ENCODE measurements at regions not wholly inside any gene's neighbourhood (a gene's known extent, or its start where the extent isn't known, plus 50 kb on each side); places are given as distances from the start of the nearest gene placed in this dataset.

- Histone ChIP-seq H3K79me2 (ENCODE audit: low read length) (no peaks in the 10 kb centered on the region), H3K36me3 (ENCODE audit: low read depth, low read length) (no peaks in the 10 kb centered on the region), H3K9me2 (replicated peaks; ENCODE audit: low read length) (no peaks in the 10 kb centered on the region), H3K4me3 (ENCODE audit: low read length) (no peak overlapping the region), H3K9ac (ENCODE audit: low read length) (no peak overlapping the region), H3F3A (ENCODE audit: low read length, unreplicated experiment) (no peaks in the 10 kb centered on the region), H3K4me1 (ENCODE audit: insufficient read depth, low read length) (no peaks in the 10 kb centered on the region), H3K4me2 (ENCODE audit: low read length) (no peak overlapping the region), H4K20me1 (ENCODE audit: low read length) (no peaks in the 10 kb centered on the region), H3K27me3 (ENCODE audit: low read length) (no peaks in the 10 kb centered on the region), H2AFZ (ENCODE audit: low read length) (no peak overlapping the region), H3K27ac (ENCODE audit: low read length) (no peak overlapping the region), H3K9me3 (ENCODE audit: low read length) (no peaks in the 10 kb centered on the region)
- intact Hi-C loops (cut with micrococcal nuclease), result no loop called here
- ChIA-PET CTCF (no interaction called here), POLR2A (ENCODE audit: unreplicated experiment) (no interaction called here)
- ATAC-seq (no peak), DNase-seq (no peak)
- TF ChIP-seq EZH2 (IDR thresholded peaks at IDR 0.05; ENCODE audit: low read length, unreplicated experiment) (no peak), EZH2phosphoT487 (IDR thresholded peaks at IDR 0.05; ENCODE audit: borderline replicate concordance, low read length) (no peak)
- TF ChIP-seq, protein P1, sequence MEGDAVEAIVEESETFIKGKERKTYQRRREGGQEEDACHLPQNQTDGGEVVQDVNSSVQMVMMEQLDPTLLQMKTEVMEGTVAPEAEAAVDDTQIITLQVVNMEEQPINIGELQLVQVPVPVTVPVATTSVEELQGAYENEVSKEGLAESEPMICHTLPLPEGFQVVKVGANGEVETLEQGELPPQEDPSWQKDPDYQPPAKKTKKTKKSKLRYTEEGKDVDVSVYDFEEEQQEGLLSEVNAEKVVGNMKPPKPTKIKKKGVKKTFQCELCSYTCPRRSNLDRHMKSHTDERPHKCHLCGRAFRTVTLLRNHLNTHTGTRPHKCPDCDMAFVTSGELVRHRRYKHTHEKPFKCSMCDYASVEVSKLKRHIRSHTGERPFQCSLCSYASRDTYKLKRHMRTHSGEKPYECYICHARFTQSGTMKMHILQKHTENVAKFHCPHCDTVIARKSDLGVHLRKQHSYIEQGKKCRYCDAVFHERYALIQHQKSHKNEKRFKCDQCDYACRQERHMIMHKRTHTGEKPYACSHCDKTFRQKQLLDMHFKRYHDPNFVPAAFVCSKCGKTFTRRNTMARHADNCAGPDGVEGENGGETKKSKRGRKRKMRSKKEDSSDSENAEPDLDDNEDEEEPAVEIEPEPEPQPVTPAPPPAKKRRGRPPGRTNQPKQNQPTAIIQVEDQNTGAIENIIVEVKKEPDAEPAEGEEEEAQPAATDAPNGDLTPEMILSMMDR (conservative IDR thresholded peaks at IDR 0.05; ENCODE audit: low read depth, low read length), result no peak
- no TSS peak for BruUV-seq (replicated peaks)
Observed at GRCh38 chr15:53882311-53882710, 95.9 kb upstream of the UNC13C start.

GRCh38 chr15:53880357-53880756 is 97.9 kb upstream of the UNC13C start:
- H3K9me3 ChIP-seq (ENCODE audit: low read length), result no peaks in the 10 kb centered on the region
- no peak overlapping the region for H3K4me2 ChIP-seq (ENCODE audit: low read length)
- ATAC-seq, result no peak
- no peaks in the 10 kb centered on the region for H3K79me2 ChIP-seq (ENCODE audit: low read length)
- no peak overlapping the region for H3K4me3 ChIP-seq (ENCODE audit: low read length)
- TF ChIP-seq EZH2phosphoT487 (IDR thresholded peaks at IDR 0.05; ENCODE audit: borderline replicate concordance, low read length), result no peak
- TF ChIP-seq EZH2 (IDR thresholded peaks at IDR 0.05; ENCODE audit: low read length, unreplicated experiment), result no peak
- TF ChIP-seq, protein P1 (conservative IDR thresholded peaks at IDR 0.05; ENCODE audit: low read depth, low read length), result no peak
- BruUV-seq (replicated peaks), result no TSS peak
- H3K9me2 ChIP-seq (replicated peaks; ENCODE audit: low read length), result no peaks in the 10 kb centered on the region
- CTCF ChIA-PET, result no interaction called here
- H4K20me1 ChIP-seq (ENCODE audit: low read length), result no peaks in the 10 kb centered on the region
- no peaks in the 10 kb centered on the region for H3K27me3 ChIP-seq (ENCODE audit: low read length)
- H2AFZ ChIP-seq (ENCODE audit: low read length), result no peak overlapping the region
- DNase-seq, result no peak
- POLR2A ChIA-PET (ENCODE audit: unreplicated experiment), result no interaction called here
- H3K36me3 ChIP-seq (ENCODE audit: low read depth, low read length), result no peaks in the 10 kb centered on the region
- H3K27ac ChIP-seq (ENCODE audit: low read length), result no peak overlapping the region
- intact Hi-C loops (cut with micrococcal nuclease), result no loop called here
- no peaks in the 10 kb centered on the region for H3K4me1 ChIP-seq (ENCODE audit: insufficient read depth, low read length)
- H3K9ac ChIP-seq (ENCODE audit: low read length), result no peak overlapping the region
- H3F3A ChIP-seq (ENCODE audit: low read length, unreplicated experiment), result no peaks in the 10 kb centered on the region

GRCh38 chr15:53875711-53876110 is 102.5 kb upstream of the UNC13C start:
- no peaks in the 10 kb centered on the region for H3K9me3 ChIP-seq (ENCODE audit: low read length)
- H3K4me3 ChIP-seq (ENCODE audit: low read length), result no peak overlapping the region
- no peak overlapping the region for H3K27ac ChIP-seq (ENCODE audit: low read length)
- DNase-seq (no peak), ATAC-seq (no peak)
- H3K27me3 ChIP-seq (ENCODE audit: low read length), result no peaks in the 10 kb centered on the region
- no peaks in the 10 kb centered on the region for H3K4me1 ChIP-seq (ENCODE audit: insufficient read depth, low read length)
- CTCF ChIA-PET, result no interaction called here
- H3K36me3 ChIP-seq (ENCODE audit: low read depth, low read length), result no peaks in the 10 kb centered on the region
- no peaks in the 10 kb centered on the region for H4K20me1 ChIP-seq (ENCODE audit: low read length)
- BruUV-seq (replicated peaks), result no TSS peak
- H3K9me2 ChIP-seq (replicated peaks; ENCODE audit: low read length), result no peaks in the 10 kb centered on the region
- intact Hi-C loops (cut with micrococcal nuclease), result no loop called here
- no peak overlapping the region for H2AFZ ChIP-seq (ENCODE audit: low read length)
- H3K4me2 ChIP-seq (ENCODE audit: low read length), result no peak overlapping the region
- POLR2A ChIA-PET (ENCODE audit: unreplicated experiment), result no interaction called here
- no peaks in the 10 kb centered on the region for H3F3A ChIP-seq (ENCODE audit: low read length, unreplicated experiment)
- no peak overlapping the region for H3K9ac ChIP-seq (ENCODE audit: low read length)
- no peaks in the 10 kb centered on the region for H3K79me2 ChIP-seq (ENCODE audit: low read length)
- TF ChIP-seq, protein P1 (conservative IDR thresholded peaks at IDR 0.05; ENCODE audit: low read depth, low read length), result no peak
- no peak for TF ChIP-seq EZH2phosphoT487 (IDR thresholded peaks at IDR 0.05; ENCODE audit: borderline replicate concordance, low read length)
- TF ChIP-seq EZH2 (IDR thresholded peaks at IDR 0.05; ENCODE audit: low read length, unreplicated experiment), result no peak
